H9 (cell line): ENCODE measurements at regions not wholly inside any gene's neighbourhood (a gene's known extent, or its start where the extent isn't known, plus 50 kb on each side); places are given as distances from the start of the nearest gene placed in this dataset.

Source experiments
- DNase-seq: peaks from one replicate; pipeline ENCODE4 v3.0.0-alpha.2; 2017
- H2AFZ ChIP-seq: one replicate; pipeline ENCODE4 v1.6.1; 2013; ENCODE audit warnings: mild to moderate bottlenecking, low read length, control low read depth, moderate library complexity
- H2AK5ac ChIP-seq: 2 replicates; pipeline ENCODE4 v1.6.1; 2013; ENCODE audit warnings: low read length, control low read depth, mixed read lengths; ENCODE audit not compliant: insufficient read length
- H2BK120ac ChIP-seq: one replicate; pipeline ENCODE4 v1.6.1; 2013; ENCODE audit warnings: low read depth, mild to moderate bottlenecking, low read length, control low read depth, inconsistent platforms; ENCODE audit not compliant: poor library complexity, severe bottlenecking
- H2BK12ac ChIP-seq: 2 replicates; pipeline ENCODE4 v1.6.1; 2013; ENCODE audit warnings: low read length, control low read depth, mixed read lengths, low read depth; ENCODE audit not compliant: insufficient read length
- H2BK15ac ChIP-seq: 2 replicates; pipeline ENCODE4 v1.6.1; 2013; ENCODE audit warnings: low read depth, low read length, control low read depth
- H2BK20ac ChIP-seq: one replicate; pipeline ENCODE4 v1.6.1; 2013; ENCODE audit warnings: low read depth, mild to moderate bottlenecking, low read length, control low read depth, inconsistent platforms; ENCODE audit not compliant: poor library complexity, severe bottlenecking
- H2BK5ac ChIP-seq: 2 replicates; pipeline ENCODE4 v1.6.1; 2013; ENCODE audit warnings: low read length, control low read depth, mixed read lengths; ENCODE audit not compliant: insufficient read length
- H3K14ac ChIP-seq: 2 replicates; pipeline ENCODE4 v1.6.1; 2013; ENCODE audit warnings: low read length, control low read depth; ENCODE audit not compliant: insufficient read depth
- H3K18ac ChIP-seq: 2 replicates; pipeline ENCODE4 v1.6.1; 2013; ENCODE audit warnings: low read depth, mild to moderate bottlenecking, mixed read lengths, low read length, control low read depth; ENCODE audit not compliant: insufficient read length
- H3K23ac ChIP-seq: 2 replicates; pipeline ENCODE4 v1.6.1; 2013; ENCODE audit warnings: low read length, control low read depth, mixed read lengths, low read depth; ENCODE audit not compliant: insufficient read length
- H3K23me2 ChIP-seq: 2 replicates; pipeline ENCODE4 v1.6.1; 2013; ENCODE audit warnings: low read depth, mild to moderate bottlenecking, mixed read lengths, low read length, control low read depth; ENCODE audit not compliant: insufficient read length, poor library complexity, severe bottlenecking
- H3K27ac ChIP-seq: 2 replicates; pipeline ENCODE4 v1.5.1; 2013; ENCODE audit warnings: low read length, control low read depth, mixed read lengths, low read depth; ENCODE audit not compliant: insufficient read length
- H3K27me3 ChIP-seq: 2 replicates; pipeline ENCODE4 v1.6.1; 2013; ENCODE audit warnings: low read length, control low read depth, inconsistent platforms; ENCODE audit not compliant: insufficient read depth
- H3K4ac ChIP-seq: 2 replicates; pipeline ENCODE4 v1.6.1; 2013; ENCODE audit warnings: low read depth, mild to moderate bottlenecking, control low read depth, inconsistent platforms, low read length, moderate library complexity
- H3K4me1 ChIP-seq: 2 replicates; pipeline ENCODE4 v1.6.1; 2013; ENCODE audit warnings: low read length, control low read depth, inconsistent platforms; ENCODE audit not compliant: insufficient read depth
- H3K4me2 ChIP-seq: 2 replicates; pipeline ENCODE4 v1.6.1; 2013; ENCODE audit warnings: low read length, control low read depth, mixed read lengths; ENCODE audit not compliant: insufficient read length, insufficient read depth
- H3K56ac ChIP-seq: 2 replicates; pipeline ENCODE4 v1.6.1; 2013; ENCODE audit warnings: low read depth, mild to moderate bottlenecking, mixed read lengths, low read length, control low read depth; ENCODE audit not compliant: insufficient read length
- H3K79me1 ChIP-seq: 2 replicates; pipeline ENCODE4 v1.6.1; 2013; ENCODE audit warnings: low read depth, mild to moderate bottlenecking, moderate library complexity, low read length, control low read depth, inconsistent platforms; ENCODE audit not compliant: insufficient read depth, poor library complexity, severe bottlenecking
- H3K79me2 ChIP-seq: 2 replicates; pipeline ENCODE4 v1.6.1; 2013; ENCODE audit warnings: low read length, control low read depth, inconsistent platforms; ENCODE audit not compliant: insufficient read depth
- H3K9ac ChIP-seq: 2 replicates; pipeline ENCODE4 v1.6.1; 2013; ENCODE audit warnings: low read length, control low read depth, mixed read lengths; ENCODE audit not compliant: insufficient read length; ENCODE audit errors: extremely low read depth
- H3K9me3 ChIP-seq: one replicate; pipeline ENCODE4 v1.6.1; 2013; ENCODE audit warnings: low read depth, low read length, inconsistent platforms; ENCODE audit not compliant: control insufficient read depth
- H3T11ph ChIP-seq: one replicate; pipeline ENCODE4 v1.6.1; 2013; ENCODE audit warnings: mild to moderate bottlenecking, low read length, control low read depth, inconsistent platforms
- H4K20me1 ChIP-seq: one replicate; pipeline ENCODE4 v1.6.1; 2013; ENCODE audit not compliant: control insufficient read depth, insufficient read length, insufficient read depth
- H4K5ac ChIP-seq: 2 replicates; pipeline ENCODE4 v1.6.1; 2013; ENCODE audit warnings: low read depth, mild to moderate bottlenecking, mixed read lengths, low read length, control low read depth; ENCODE audit not compliant: insufficient read length
- H4K8ac ChIP-seq: replicated peaks from 2 replicates; pipeline ENCODE4 v1.6.1; 2013; ENCODE audit warnings: low read length, control low read depth, mixed read lengths, low read depth; ENCODE audit not compliant: insufficient read length
- H4K91ac ChIP-seq: 2 replicates; pipeline ENCODE4 v1.6.1; 2013; ENCODE audit warnings: low read depth, mild to moderate bottlenecking, moderate library complexity, mixed read lengths, low read length, control low read depth; ENCODE audit not compliant: insufficient read length
- H3K27ac Mint-ChIP-seq, 3 experiments: 2 replicates in 2 of 3; 3 replicates in 1 of 3; pipeline ENCODE4 v1.8.0; 2020 to 2021; ENCODE audit warnings: mixed read lengths in 3 of 3, mild to moderate bottlenecking in 1 of 3, moderate library complexity in 1 of 3
- H3K27me3 Mint-ChIP-seq: 2 replicates; pipeline ENCODE4 v1.8.0; 2021; ENCODE audit warnings: low read depth, mild to moderate bottlenecking, moderate library complexity, mixed read lengths
- H3K36me3 Mint-ChIP-seq, 3 experiments: 2 replicates in 2 of 3; 3 replicates in 1 of 3; pipeline ENCODE4 v1.8.0; 2020 to 2021; ENCODE audit warnings: low read depth in 3 of 3, mixed read lengths in 3 of 3; ENCODE audit not compliant: insufficient read depth in 1 of 3
- H3K4me1 Mint-ChIP-seq, 2 experiments: 2 replicates each; pipeline ENCODE4 v1.8.0; 2020; ENCODE audit warnings: mixed read lengths in 2 of 2
- H3K4me3 Mint-ChIP-seq, 2 experiments: 2 replicates in 1 of 2; 3 replicates in 1 of 2; pipeline ENCODE4 v1.8.0; 2020 to 2021; ENCODE audit warnings: mild to moderate bottlenecking in 2 of 2, mixed read lengths in 2 of 2, moderate library complexity in 1 of 2
- H3K9me3 Mint-ChIP-seq, 2 experiments: 2 replicates in 1 of 2; 3 replicates in 1 of 2; pipeline ENCODE4 v1.8.0; 2020; ENCODE audit warnings: mild to moderate bottlenecking in 2 of 2, mixed read lengths in 2 of 2, moderate library complexity in 1 of 2
- WGBS: extraction: QIAGEN DNeasy Blood & Tissue Kit; methylation state at CpG from one replicate; pipeline ENCODE4 v1.1.7; 2013; ENCODE audit warnings: missing lambda C conversion rate, low lambda C conversion rate, mixed read lengths; ENCODE audit not compliant: insufficient read length; ENCODE audit errors: extremely low coverage; 5-methylcytosine and 5-hydroxymethylcytosine counted together
- TF ChIP-seq, protein P1 (sequence below): fragments of 200-600 bp; sonication (generic); conservative IDR thresholded peaks from 3 replicates; pipeline ENCODE4 v1.8.0; 2021; ENCODE audit warnings: antibody characterized with exemption, mild to moderate bottlenecking

DNA sequence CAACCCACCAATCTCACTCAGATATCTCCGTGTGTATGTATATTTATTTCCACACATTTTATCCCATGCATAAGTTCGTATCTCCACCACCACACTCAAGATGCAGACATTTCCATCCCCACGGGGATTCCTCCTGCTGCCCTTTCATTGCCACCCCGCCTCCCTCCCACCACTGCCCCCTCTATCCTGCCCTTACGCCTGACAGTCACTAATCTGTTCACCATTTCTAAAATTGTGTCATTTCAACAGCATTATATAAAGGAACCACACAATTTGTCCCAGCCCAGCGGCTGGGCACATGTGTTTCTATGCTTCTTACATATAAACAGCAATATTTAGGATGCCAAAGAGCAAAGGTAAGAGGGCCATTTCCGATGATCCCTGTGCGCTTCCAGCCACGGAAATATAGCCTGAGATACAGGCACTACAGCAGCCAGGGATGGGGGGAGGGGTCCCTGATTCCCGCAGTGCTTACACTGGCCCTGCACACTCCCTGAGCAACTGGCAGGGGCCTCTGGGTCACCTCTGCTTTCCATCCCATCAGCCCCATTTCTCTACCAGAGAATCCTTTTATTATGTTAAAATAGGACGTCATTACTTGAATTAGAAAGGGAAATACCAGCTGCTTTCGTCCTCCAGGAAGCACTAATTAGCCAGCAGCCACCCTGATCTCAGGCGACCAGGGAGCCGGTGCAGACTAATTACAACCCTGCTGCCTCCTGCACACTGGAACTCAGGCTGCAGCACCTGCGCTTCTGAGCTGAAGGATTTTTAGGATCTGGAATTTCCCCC is 372.0 kb upstream of the ATP10A start:
- Histone ChIP-seq H2BK120ac (peak overlapping the region; percentile 93), H2BK5ac (no peak overlapping the region), H3K23ac (no peak overlapping the region), H3T11ph (no peak overlapping the region), H3K4me2 (peak overlapping the region; percentile 47), H3K9me3 (no peaks in the 10 kb centered on the region), H2AFZ (no peak overlapping the region), H3K27me3 (no peaks in the 10 kb centered on the region), H3K18ac (peak overlapping the region; percentile 97), H3K9ac (peak overlapping the region; percentile 36), H3K4ac (no peak overlapping the region; the same call in 1 of the 2 replicates), H2BK15ac (no peak overlapping the region), H3K4me1 (peaks cover 30% of the 10 kb centered on the region; the same call in 1 of the 2 replicates), H4K91ac (no peak overlapping the region), H3K79me1 (no peaks in the 10 kb centered on the region), H4K5ac (peak overlapping the region; percentile 3), H3K14ac (peak overlapping the region; percentile 93; the same call in 1 of the 2 replicates), H3K79me2 (no peaks in the 10 kb centered on the region), H4K20me1 (no peaks in the 10 kb centered on the region), H3K56ac (no peak overlapping the region), H2BK12ac (no peak overlapping the region), H3K23me2 (peaks cover 3% of the 10 kb centered on the region), H2BK20ac (no peak overlapping the region), H3K27ac (peak overlapping the region; percentile 99), H2AK5ac (no peak overlapping the region), H4K8ac (no peak overlapping the region)
- Mint-ChIP-seq H3K27ac (peak overlapping the region; percentile 92 to 98 (median 96)), H3K4me3 (peak overlapping the region; percentile 17 to 46), H3K36me3 (peaks cover 0 to 10% (median 3%) of the 10 kb centered on the region in 3 experiments; a peak in 4 of 7 replicates), H3K4me1 (peaks cover 74 to 77% of the 10 kb centered on the region in 2 experiments), H3K27me3 (no peaks in the 10 kb centered on the region), H3K9me3 (no peaks in the 10 kb centered on the region; a peak in 1 of 5 replicates)
- WGBS = no CpG with 5 or more reads among the region's 15 CpGs
- peak; percentile 94 for DNase-seq
- TF ChIP-seq, protein P1, sequence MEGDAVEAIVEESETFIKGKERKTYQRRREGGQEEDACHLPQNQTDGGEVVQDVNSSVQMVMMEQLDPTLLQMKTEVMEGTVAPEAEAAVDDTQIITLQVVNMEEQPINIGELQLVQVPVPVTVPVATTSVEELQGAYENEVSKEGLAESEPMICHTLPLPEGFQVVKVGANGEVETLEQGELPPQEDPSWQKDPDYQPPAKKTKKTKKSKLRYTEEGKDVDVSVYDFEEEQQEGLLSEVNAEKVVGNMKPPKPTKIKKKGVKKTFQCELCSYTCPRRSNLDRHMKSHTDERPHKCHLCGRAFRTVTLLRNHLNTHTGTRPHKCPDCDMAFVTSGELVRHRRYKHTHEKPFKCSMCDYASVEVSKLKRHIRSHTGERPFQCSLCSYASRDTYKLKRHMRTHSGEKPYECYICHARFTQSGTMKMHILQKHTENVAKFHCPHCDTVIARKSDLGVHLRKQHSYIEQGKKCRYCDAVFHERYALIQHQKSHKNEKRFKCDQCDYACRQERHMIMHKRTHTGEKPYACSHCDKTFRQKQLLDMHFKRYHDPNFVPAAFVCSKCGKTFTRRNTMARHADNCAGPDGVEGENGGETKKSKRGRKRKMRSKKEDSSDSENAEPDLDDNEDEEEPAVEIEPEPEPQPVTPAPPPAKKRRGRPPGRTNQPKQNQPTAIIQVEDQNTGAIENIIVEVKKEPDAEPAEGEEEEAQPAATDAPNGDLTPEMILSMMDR = no peak
